ENCODE measurements at regions not wholly inside any gene's neighbourhood (a gene's known extent, or its start where the extent isn't known, plus 50 kb on each side); places are given as distances from the start of the nearest gene placed in this dataset.

DNA sequence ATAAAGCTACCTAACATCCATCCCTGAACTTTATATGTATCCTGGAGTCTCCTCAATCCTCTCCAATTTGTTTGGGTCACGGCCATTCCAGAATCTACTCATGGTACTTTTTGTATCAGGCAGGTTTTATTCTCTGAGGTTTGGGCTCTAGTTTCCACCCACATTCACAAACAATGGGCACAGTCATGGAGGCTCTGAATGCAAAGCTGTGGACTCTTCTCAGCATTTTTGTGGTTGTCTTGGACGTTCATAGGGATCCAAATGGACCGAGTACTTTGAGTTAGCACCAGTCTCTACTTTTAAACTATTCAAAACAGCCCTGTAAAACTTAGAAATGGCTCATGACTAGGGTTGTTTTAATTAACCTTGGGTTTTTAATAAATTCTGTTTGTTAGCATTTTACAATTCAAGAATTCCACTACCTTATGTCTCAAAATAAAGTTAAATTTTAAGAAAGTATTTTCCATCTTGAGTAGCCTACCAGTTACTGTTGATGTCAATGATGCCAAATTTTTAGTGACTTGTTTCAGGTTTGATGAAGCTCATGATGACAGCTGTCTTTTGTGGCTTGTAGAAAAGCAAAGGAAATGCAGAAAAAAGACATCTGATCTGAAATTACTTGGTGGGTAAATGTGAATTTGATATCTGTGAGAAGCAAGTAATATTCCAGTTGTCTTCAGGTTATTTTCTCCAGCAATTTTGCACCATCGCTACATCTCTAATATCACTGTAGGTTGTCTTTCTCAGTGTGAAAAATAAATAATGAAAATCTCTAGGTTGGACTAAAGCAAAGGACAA, 275.7 kb upstream of the THBS1 start:
- no peak for DNase-seq (ENCODE audit: low spot score)
- in situ Hi-C loops (cut with HindIII; ENCODE audit: low sequenced_read_pairs): no loop called here

DNA sequence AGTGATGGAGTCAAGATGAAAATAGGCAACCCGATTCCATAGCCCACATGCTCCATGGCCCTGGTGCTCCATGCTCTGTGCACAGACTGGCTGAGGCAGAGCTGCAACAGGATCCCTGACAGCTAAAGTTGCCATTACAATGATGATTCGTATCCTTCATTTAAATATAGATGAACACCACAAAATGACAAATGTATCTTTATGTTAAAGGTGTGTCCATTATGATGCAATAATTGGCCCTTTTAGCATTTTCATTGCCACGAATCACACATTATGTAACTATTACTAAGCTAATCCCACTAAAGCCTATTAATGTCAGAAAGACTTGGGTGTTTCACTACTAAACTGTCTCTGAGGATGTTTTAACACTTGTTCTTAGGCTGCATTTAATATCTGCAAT, 270.2 kb upstream of the THBS1 start:
- in situ Hi-C loops (cut with HindIII; ENCODE audit: low sequenced_read_pairs): no loop called here
- no peak for DNase-seq (ENCODE audit: low spot score)

DNA sequence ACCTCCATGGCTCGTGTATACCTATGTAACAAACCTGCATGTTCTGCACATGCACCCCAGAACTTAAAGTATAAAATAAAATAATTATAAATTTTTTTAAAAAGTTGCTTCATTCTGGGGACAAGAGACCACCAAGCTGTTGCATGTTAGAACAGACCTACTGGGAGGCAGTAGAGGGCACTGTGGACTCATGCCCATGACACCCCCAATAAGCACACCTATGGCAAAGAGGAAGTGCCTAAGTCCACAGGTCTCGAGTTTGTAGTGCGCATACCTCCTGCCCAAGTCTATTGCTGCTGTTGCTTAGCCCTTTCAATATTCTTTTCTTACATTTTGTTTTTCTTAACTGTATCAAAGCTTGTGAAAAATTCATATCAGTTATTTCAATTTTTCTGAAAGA, 267.9 kb upstream of the THBS1 start:
- DNase-seq (ENCODE audit: low spot score): no peak
- in situ Hi-C loops (cut with HindIII; ENCODE audit: low sequenced_read_pairs): no loop called here

DNA sequence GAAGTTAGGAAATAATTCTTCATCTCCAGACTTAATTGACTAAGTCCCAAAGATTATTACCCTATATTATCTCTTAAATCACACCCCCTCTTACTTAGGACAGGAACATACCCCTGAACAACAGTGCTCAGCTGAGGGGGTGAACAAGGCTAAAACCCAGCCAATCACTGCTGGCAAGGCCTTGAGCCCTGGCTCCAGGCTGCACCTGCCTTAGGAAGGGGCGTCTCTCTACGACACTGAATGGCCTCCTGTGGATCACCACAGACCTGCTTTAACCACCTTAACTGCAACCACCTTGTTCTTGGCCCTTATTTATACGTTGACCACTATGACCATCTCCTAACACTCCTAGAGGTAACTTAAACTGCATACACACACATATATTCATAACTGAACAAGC, 267.4 kb upstream of the THBS1 start:
- in situ Hi-C loops (cut with HindIII; ENCODE audit: low sequenced_read_pairs): no loop called here
- no peak for DNase-seq (ENCODE audit: low spot score)

DNA sequence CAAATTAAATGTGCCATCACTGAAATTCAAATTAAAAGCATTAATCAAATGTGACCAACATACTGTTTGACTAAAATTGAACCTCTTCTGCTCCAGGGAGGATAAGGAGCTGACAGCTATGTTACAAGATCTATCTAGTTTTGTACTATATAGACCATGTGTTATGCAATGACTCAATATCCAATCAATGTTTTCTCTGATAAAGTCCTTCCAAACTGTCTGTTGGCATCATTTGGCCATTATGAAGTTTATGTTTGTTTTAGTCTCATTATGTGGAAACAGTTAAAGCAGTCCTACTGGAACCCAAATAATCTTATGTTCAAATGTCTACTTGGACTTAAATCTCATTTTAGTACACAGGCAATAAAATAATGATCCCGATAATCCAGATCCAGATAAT, 267.0 kb upstream of the THBS1 start:
- in situ Hi-C loops (cut with HindIII; ENCODE audit: low sequenced_read_pairs): no loop called here
- no peak for DNase-seq (ENCODE audit: low spot score)

DNA sequence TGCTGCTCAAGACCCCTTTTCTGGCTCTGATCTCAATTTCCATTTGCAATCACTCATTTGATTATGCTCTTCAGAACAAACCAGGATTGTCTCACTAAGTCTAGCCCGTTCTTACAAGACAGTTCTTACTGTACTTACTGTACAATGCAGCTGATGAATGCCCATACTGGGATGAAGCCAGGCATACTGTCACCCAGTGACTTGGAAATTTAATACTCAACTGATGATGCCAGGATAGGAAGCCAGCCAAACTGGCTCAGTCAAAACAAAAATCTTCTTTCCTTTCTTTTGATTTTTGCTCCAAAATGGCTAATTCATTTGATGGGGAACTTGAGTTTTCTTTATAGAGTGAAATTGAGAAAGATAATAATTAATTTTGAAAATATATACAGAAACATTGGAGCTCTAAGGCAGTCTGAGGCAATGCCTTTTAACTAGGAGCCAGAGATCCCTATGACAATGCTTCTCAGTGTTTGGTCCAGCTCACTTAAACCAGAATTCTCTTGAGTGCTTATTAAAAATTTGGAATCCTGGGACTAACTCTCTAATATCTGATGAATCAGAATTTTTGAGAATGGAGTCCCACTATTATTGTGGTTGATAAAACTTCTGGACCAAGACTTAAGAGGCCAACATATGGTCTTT, 265.6 kb upstream of the THBS1 start:
- in situ Hi-C loops (cut with HindIII; ENCODE audit: low sequenced_read_pairs): no loop called here
- DNase-seq (ENCODE audit: low spot score): no peak

DNA sequence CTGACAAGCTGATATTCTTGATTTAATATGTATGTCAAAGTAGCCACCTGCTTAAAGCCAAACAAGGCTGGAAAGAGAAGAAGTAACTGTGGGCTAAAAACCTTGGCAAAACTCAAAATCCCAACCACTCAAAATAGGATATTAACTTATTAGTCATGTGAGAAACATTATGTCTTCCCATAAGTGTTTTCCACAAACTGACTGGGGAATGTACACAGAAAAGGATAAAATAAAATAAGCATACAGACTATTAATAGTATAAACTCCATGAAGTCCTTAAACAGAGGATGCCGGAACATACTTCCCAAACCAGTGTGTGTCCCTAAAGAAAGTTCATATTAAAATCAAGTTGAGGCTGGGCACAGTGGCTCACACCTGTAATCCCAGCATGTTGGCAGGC, 263.7 kb upstream of the THBS1 start:
- in situ Hi-C loops (cut with HindIII; ENCODE audit: low sequenced_read_pairs): no loop called here
- no peak for DNase-seq (ENCODE audit: low spot score)

DNA sequence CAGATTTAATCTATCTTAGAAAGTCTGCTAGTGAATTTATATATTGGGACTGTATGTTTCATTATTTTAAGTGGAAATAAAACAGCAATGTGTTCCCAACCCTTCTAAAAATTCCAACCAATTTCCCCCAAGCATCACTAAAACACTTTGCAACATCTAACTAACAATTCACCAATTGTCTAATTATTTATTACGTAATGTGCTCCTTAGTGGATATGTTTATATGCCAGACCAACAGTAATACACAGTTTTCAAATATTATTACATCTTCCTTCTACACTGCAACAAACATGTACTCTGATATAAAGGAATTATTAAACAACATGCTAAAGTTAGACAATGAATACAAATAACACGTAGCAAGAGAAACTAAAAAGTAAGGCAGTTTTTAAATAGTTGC, 262.6 kb upstream of the THBS1 start:
- DNase-seq (ENCODE audit: low spot score): no peak
- in situ Hi-C loops (cut with HindIII; ENCODE audit: low sequenced_read_pairs): no loop called here

DNA sequence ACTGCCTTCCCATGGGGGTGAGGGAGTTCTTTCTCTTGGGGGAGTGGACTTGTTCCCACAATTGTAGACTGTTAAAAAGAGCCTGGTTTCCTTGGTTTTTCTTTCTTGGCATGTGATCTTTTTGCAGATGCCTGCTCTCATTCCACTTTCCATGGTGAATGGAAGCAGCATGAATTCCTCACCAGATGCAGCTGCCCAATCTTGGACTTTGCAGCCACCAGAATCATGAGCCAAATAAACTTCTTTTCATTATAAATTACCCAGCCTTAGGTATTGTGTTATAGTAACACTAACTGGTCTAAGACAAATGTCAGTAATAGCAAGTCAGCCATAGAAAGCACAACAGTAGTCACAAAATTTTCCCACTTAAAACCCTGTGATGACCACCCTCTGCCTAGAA, 260.5 kb upstream of the THBS1 start:
- in situ Hi-C loops (cut with HindIII; ENCODE audit: low sequenced_read_pairs): no loop called here
- no peak for DNase-seq (ENCODE audit: low spot score)

DNA sequence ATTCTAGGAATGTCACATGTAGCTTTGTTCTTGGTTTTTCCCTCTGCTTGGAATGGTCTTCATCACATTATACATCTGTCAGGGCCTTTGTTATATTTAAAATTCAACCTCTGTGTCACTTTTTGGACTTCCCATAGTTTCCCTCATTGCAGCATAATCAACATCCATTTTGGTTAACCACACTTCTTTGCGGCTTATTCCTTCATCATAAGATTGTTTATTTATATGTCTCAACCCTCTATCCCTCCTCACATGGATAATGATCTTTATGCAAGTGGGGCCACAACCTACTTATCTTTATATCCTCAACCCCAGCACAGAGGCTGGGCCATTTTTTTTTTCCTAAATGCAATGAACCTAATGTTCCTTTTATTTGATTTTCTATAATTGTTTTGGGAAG, 260.0 kb upstream of the THBS1 start:
- DNase-seq (ENCODE audit: low spot score): no peak
- in situ Hi-C loops (cut with HindIII; ENCODE audit: low sequenced_read_pairs): no loop called here

DNA sequence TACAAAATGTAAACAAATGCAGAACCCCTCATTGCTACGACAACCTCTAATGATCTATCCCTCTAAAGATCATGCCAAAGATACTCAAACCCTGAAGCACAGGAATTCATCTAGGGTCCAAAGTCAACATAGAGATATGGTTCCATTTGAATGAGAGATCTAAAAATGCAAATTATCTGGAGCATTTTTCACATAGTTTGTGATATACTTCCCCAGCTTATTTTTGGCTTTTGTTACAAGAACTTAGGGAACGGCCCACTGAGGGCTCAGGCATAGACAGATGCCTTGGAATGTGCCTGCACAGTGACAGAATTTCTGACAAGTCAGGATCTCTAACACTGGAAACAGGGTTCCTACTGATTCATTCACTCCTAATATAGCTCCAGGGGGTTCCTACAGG, 258.9 kb upstream of the THBS1 start:
- DNase-seq (ENCODE audit: low spot score): no peak
- in situ Hi-C loops (cut with HindIII; ENCODE audit: low sequenced_read_pairs): no loop called here

DNA sequence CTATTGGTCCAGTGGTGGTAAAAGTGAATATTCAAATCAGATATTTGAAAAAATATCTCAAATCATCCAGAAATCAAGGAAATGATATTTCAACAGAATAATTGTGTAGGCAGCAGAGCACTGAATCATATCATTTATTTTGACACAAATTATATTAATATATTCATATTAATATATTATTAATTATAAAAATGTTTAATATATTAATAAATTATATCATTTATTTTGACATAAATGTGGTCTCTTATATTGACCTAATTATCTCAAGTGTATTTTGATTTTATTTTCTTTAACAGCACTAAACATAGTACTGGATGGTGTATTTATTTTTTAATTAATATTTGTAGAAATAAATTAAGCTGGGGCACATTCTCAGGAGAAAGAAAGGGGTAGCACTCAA, 257.7 kb upstream of the THBS1 start:
- DNase-seq (ENCODE audit: low spot score): no peak
- in situ Hi-C loops (cut with HindIII; ENCODE audit: low sequenced_read_pairs): no loop called here

DNA sequence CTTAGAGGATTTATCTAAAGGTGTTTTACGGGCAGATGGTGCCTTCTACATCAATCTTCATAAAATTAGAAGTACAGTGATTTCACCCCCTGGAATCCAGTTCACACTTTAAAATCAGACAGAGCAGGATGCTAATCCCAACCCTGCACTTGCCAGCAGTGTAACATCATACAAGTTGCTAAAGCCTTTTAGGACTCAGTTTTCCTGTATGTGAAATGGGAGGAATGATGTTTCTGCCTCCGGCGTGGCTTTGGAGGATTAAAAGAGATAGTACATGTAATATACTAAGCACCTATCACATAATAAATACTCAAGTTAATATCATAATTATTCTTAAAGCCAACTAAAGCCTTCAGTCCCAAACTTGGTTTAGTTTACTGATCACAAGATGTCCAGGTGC, 257.2 kb upstream of the THBS1 start:
- in situ Hi-C loops (cut with HindIII; ENCODE audit: low sequenced_read_pairs): no loop called here
- DNase-seq (ENCODE audit: low spot score): no peak

DNA sequence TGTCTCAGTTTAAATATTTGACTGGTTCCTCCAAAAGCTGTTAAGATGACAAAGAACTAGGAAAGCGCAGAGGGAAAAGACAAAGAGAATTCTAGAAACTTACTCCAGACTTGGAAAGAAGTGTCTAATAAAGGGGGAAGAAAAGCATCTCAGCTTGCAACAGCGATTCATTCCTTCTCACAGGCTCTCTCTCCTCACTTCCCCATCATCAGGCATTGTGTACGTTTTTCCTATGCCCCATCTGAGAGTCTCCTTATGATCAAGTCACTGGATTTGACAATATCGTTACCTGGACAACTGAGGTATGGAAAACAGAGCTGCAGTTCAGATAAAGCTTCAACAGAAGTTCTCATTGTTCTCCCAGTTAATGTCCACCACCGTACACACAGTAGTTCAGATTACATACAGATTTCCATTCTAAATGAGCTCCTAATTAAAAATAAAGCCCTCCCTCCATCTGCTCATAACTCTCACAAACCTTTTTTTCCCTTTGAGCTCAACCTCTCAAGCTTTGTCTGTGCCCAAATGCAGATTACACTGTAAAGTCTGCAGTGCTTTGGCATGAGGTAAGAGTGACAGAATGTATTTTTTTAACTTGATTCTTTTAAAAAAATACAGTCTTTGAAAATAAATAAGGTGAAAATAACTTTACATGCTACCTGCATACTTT, 254.4 kb upstream of the THBS1 start:
- no peak for DNase-seq (ENCODE audit: low spot score)
- in situ Hi-C loops (cut with HindIII; ENCODE audit: low sequenced_read_pairs): no loop called here

DNA sequence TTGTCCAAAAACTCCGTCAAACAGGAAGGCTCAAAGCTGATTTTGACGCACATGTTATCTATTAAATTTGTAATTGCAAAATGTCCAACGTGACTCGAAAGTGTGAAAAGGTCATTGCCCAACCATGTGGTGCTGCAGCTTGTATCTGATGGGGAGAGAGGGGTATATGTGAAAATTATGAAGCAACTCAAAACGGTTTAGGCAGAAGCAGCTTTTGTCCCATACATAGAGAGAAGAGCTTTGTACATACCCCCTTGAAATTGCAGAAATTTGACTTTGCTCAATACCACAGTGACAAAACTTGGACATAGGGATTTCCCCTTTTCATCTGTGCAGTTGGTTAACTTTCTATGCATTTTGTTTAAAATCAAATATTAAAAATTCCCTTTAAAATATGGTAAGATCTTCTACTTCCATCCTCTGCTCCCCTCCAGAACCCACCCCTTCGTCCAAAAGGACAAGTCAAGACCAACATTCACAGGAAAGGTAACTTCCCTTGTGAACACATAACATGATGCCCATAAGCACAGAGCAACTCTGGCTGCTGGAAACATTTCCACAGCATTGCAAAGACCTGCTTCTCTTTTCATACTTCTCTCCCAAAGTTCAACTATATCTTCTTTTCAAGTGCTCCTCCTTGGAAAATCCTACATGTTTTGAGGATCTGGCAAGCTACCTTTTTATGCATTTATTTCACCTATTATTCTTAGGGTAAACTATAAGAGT, 253.7 kb upstream of the THBS1 start:
- DNase-seq (ENCODE audit: low spot score): no peak
- in situ Hi-C loops (cut with HindIII; ENCODE audit: low sequenced_read_pairs): no loop called here

DNA sequence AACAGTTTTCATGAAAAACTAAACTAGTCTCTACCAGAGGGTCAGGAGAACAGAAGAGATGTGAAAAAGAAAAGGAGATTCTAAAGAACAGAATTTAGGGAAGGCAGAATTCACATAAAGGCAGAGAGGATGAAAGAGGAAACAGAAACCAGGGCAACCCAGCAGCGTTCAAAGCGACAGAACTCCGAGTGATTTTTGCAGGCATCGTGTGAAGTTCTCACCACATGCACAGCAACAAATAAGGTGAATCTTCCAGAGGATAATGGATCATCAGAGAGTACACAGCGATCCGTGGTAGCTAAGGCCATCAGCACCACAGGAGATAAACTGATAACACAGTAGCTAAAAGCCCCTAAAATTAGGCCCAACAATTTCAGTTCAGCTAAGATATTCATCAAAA, 250.8 kb upstream of the THBS1 start:
- DNase-seq (ENCODE audit: low spot score): no peak
- in situ Hi-C loops (cut with HindIII; ENCODE audit: low sequenced_read_pairs): no loop called here

DNA sequence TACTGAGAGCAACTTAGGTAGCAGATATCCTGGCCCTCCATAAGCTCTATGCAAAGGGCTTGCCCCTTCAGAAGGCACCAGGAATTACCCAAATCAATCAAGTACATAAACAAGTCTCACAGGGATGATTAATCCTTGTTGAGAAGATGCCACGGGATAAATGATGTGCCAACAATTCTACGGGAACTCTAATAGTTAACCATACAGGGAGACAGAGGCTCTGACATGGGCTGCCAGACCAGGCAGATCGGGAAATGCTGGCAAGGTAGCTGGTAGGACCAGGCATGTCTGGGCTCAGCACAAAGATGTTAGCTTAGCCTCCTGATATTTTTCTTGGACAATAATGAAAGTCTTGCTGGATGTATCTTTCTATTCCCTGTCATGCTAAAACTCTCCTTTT, 249.3 kb upstream of the THBS1 start:
- no peak for DNase-seq (ENCODE audit: low spot score)

DNA sequence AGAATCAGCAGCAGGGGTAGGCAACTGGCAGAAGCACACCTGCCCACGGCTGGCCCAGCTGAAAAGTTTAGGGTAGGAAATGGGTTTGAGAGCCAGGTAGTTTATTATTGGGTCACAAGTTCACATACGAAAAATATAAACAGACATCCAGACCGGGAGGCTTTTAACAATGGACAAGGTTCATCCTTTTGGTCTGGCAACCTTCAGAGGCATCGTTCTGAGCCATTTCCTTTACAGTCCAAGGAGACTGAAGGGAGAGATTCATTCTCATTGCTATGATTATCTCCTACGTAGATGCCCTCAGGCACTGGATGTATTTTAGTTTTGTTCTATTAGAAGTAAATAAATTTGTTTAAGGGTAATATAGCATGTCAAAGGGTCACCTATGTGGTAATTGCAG, 248.0 kb upstream of the THBS1 start:
- in situ Hi-C loops (cut with HindIII; ENCODE audit: low sequenced_read_pairs): no loop called here
- DNase-seq (ENCODE audit: low spot score): no peak

More for the DNA sequence above, 249.3 kb upstream of the THBS1 start:
- in situ Hi-C loops (cut with HindIII; ENCODE audit: low sequenced_read_pairs): no loop called here

DNA sequence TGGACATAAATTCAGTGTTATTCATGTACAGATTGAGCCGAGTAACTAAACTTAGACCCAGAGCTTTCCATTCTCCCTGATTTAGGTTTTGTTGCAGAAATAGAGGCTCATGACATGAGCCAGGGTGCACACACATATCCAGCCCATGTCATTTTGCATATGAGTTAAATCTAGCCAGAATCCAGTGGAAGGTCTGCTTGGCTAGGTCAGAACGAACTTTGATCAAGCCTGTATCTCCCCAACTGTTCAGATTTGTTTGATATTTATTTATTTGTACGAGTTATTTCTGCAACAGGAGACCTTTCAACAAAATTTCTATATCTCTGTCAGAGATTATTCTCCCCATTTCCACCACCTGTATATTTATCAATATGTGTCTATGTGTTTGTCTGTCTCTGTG, 247.5 kb upstream of the THBS1 start:
- in situ Hi-C loops (cut with HindIII; ENCODE audit: low sequenced_read_pairs): no loop called here
- DNase-seq (ENCODE audit: low spot score): no peak

DNA sequence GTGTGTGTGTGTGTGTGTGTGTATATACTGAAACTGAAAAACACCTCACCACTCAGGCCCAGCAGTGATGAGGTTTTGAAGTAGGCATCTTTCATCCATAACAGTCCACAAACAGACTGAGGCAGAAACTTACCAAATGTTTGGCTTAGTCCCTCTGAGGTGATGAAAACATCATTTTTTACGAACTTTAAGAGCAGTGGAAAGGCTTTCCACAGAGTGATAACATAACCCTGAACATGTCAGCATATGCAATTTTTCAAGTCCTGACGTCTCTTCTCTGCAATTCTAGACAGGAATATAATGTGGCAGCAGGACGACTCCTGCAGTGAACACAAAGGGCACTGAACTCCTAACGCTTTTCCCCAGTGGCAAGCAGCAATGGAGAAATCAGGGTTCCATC, 247.0 kb upstream of the THBS1 start:
- no peak for DNase-seq (ENCODE audit: low spot score)
- in situ Hi-C loops (cut with HindIII; ENCODE audit: low sequenced_read_pairs): no loop called here

Measured in G401 (cell line).